CD14-positive monocyte (primary cell): ENCODE measurements at regions not wholly inside any gene's neighbourhood (a gene's known extent, or its start where the extent isn't known, plus 50 kb on each side); places are given as distances from the start of the nearest gene placed in this dataset.

Experiments used
- DNase-seq, 3 donors: peaks; one replicate each; pipeline ENCODE4 v3.0.0-alpha.2; 2011 to 2022
- H2AFZ ChIP-seq: 2 replicates; pipeline ENCODE4 v1.6.0; 2012; ENCODE audit warnings: mild to moderate bottlenecking, low read depth, low read length, inconsistent platforms; ENCODE audit not compliant: insufficient read depth, poor library complexity, severe bottlenecking
- H3K27ac ChIP-seq, 2 donors: 1 replicate in 1 of 2; 2 replicates in 1 of 2; pipeline ENCODE4 v1.5.1; 2012 to 2013; ENCODE audit warnings: low read length in 2 of 2, control low read depth in 1 of 2, inconsistent platforms in 1 of 2, low read depth in 1 of 2, mild to moderate bottlenecking in 1 of 2
- H3K27me3 ChIP-seq, 2 donors: one replicate each; pipeline versions ENCODE4 v1.6.0 to v1.6.1; 2011 to 2013; ENCODE audit warnings: low read length in 2 of 2; ENCODE audit not compliant: control insufficient read depth in 2 of 2, insufficient read depth in 2 of 2
- H3K36me3 ChIP-seq, 2 donors: replicated peaks in 1 of 2; 1 replicate in 1 of 2; 2 replicates in 1 of 2; pipeline versions ENCODE4 v1.5.1 to v1.6.1; 2012 to 2013; ENCODE audit warnings: low read length in 2 of 2, control low read depth in 1 of 2, inconsistent platforms in 1 of 2, mild to moderate bottlenecking in 1 of 2; ENCODE audit not compliant: insufficient read depth in 2 of 2, control insufficient read depth in 1 of 2
- H3K4me1 ChIP-seq, 2 donors: 1 replicate in 1 of 2; 2 replicates in 1 of 2; pipeline versions ENCODE4 v1.5.1 to v1.6.1; 2012 to 2013; ENCODE audit warnings: low read length in 2 of 2, control low read depth in 1 of 2, inconsistent platforms in 1 of 2, mild to moderate bottlenecking in 1 of 2, moderate library complexity in 1 of 2; ENCODE audit not compliant: insufficient read depth in 2 of 2, control insufficient read depth in 1 of 2
- H3K4me2 ChIP-seq: replicated peaks from 2 replicates; pipeline ENCODE3; 2012; ENCODE audit warnings: low read length, moderate library complexity, mild to moderate bottlenecking; ENCODE audit not compliant: poor library complexity, severe bottlenecking; ENCODE audit errors: extremely low read depth
- H3K4me3 ChIP-seq, 3 experiments: fragments of 200-600 bp in 1 of 3; sonication (generic) in 1 of 3; replicated peaks in 1 of 3; 1 replicate in 2 of 3; 2 replicates in 1 of 3; pipeline ENCODE4 v1.5.1; 2011 to 2013; ENCODE audit warnings: low read length in 3 of 3, mild to moderate bottlenecking in 3 of 3, control low read depth in 2 of 3, low read depth in 2 of 3, inconsistent platforms in 1 of 3, moderate library complexity in 1 of 3
- H3K79me2 ChIP-seq: 2 replicates; pipeline ENCODE4 v1.6.0; 2012; ENCODE audit warnings: mild to moderate bottlenecking, control low read depth, inconsistent platforms, low read length, moderate library complexity; ENCODE audit not compliant: insufficient read depth
- H3K9ac ChIP-seq: 2 replicates; pipeline ENCODE4 v1.6.0; 2017; ENCODE audit warnings: low read length, mild to moderate bottlenecking; ENCODE audit not compliant: insufficient read depth, poor library complexity, severe bottlenecking
- H3K9me3 ChIP-seq, 2 donors: replicated peaks in 1 of 2; 1 replicate in 1 of 2; 2 replicates in 1 of 2; pipeline versions ENCODE4 v1.5.1 to v1.6.1; 2012 to 2013; ENCODE audit warnings: low read length in 2 of 2, control low read depth in 1 of 2; ENCODE audit not compliant: control insufficient read depth in 1 of 2, insufficient read depth in 1 of 2
- H4K20me1 ChIP-seq: 2 replicates; pipeline ENCODE4 v1.6.0; 2012; ENCODE audit warnings: mild to moderate bottlenecking, low read length, control low read depth, moderate library complexity; ENCODE audit not compliant: insufficient read depth
- H3K27ac Mint-ChIP-seq, 7 donors: one replicate each; pipeline ENCODE4 v1.8.0; 2020; ENCODE audit warnings: mild to moderate bottlenecking in 7 of 7, mixed read lengths in 7 of 7, moderate library complexity in 6 of 7, inconsistent platforms in 2 of 7
- H3K27me3 Mint-ChIP-seq, 3 donors: one replicate each; pipeline ENCODE4 v1.8.0; 2021 to 2022; ENCODE audit warnings: low read depth in 3 of 3, mild to moderate bottlenecking in 3 of 3, mixed read lengths in 3 of 3, moderate library complexity in 3 of 3, inconsistent platforms in 1 of 3
- H3K36me3 Mint-ChIP-seq, 2 donors: one replicate each; pipeline ENCODE4 v1.8.0; 2020; ENCODE audit warnings: mixed read lengths in 2 of 2, inconsistent platforms in 1 of 2, mild to moderate bottlenecking in 1 of 2
- H3K4me1 Mint-ChIP-seq: one replicate; pipeline ENCODE4 v1.8.0; 2020; ENCODE audit warnings: mild to moderate bottlenecking, mixed read lengths
- H3K4me3 Mint-ChIP-seq, 2 donors: one replicate each; pipeline ENCODE4 v1.8.0; 2020; ENCODE audit warnings: mild to moderate bottlenecking in 2 of 2, mixed read lengths in 2 of 2, moderate library complexity in 1 of 2
- H3K9me3 Mint-ChIP-seq, 7 donors: one replicate each; pipeline ENCODE4 v1.8.0; 2020 to 2022; ENCODE audit warnings: mixed read lengths in 7 of 7, mild to moderate bottlenecking in 6 of 7, moderate library complexity in 6 of 7, inconsistent platforms in 2 of 7
- WGBS: methylation state at CpG from one replicate; pipeline ENCODE4 v1.1.5; 2013; ENCODE audit warnings: missing lambda C conversion rate; ENCODE audit not compliant: insufficient coverage; 5-methylcytosine and 5-hydroxymethylcytosine counted together
- intact Hi-C, 2 donors: fragments of 100-400 bp; cut with micrococcal nuclease; formaldehyde crosslinking; loops; one replicate each; pipeline versions ENCODE4 v1.15.0 to v1.15.1; 2023
- TF ChIP-seq, protein P1 (sequence below): fragments of 200-600 bp; IDR thresholded peaks from one replicate; pipeline ENCODE4 v1.8.0; 2022; ENCODE audit warnings: antibody characterized with exemption, mild to moderate bottlenecking

- peak overlapping the region; percentile 75 to 92 for H3K27ac ChIP-seq
- 74% methylated on average over 7 of the region's 12 CpGs for WGBS
Observed at GRCh38 chr22:46045459-46046298, 68.7 kb upstream of the WNT7B start.

DNA sequence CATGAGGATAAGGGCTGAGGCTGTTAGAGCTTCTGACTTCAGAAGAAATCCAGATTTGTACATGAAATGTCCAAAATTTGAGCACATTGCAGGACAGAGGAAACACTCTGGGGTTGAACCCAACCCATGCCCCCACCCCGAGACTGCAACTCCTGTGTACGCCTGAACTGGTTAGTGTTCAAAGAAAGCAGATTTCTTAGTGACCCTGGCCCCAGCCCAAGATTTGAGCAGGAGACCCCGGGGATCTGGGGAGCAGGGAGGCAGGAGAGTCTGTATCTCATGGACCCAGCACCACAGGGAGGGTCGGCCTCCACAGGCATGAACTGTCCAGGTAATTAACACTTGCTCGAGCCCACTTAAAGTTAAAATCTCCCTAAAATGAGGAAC, 69.3 kb upstream of the WNT7B start:
- Mint-ChIP-seq H3K4me1 (peaks cover 81% of the 10 kb centered on the region), H3K4me3 (peak overlapping the region; percentile 80 to 88), H3K36me3 (peaks cover 0 to 25% of the 10 kb centered on the region in 2 donors), H3K27ac (peak overlapping the region; percentile 88 to 95 (median 94)), H3K27me3 (peaks cover 0 to 2% (median 0%) of the 10 kb centered on the region in 3 donors), H3K9me3 (peaks cover 0 to 1% (median 0%) of the 10 kb centered on the region in 7 donors)
- H2AFZ ChIP-seq, result no peak overlapping the region
- intact Hi-C loops, result loop anchor here in 1 of 2 donors (10.0 kb wide), 1 partner anchor 881 kb away; the partner anchor contains the start of gene NUP50
- H3K9me3 ChIP-seq, result no peaks in the 10 kb centered on the region
- no peaks in the 10 kb centered on the region for H3K36me3 ChIP-seq
- H3K4me2 ChIP-seq, result peak overlapping the region; percentile 91
- H3K27me3 ChIP-seq, result no peaks in the 10 kb centered on the region
- peak overlapping the region; percentile 75 to 92 for H3K27ac ChIP-seq
- peaks cover 73% of the 10 kb centered on the region for H3K79me2 ChIP-seq
- WGBS, result 85% methylated on average over 4 of the region's 5 CpGs
- TF ChIP-seq, protein P1, sequence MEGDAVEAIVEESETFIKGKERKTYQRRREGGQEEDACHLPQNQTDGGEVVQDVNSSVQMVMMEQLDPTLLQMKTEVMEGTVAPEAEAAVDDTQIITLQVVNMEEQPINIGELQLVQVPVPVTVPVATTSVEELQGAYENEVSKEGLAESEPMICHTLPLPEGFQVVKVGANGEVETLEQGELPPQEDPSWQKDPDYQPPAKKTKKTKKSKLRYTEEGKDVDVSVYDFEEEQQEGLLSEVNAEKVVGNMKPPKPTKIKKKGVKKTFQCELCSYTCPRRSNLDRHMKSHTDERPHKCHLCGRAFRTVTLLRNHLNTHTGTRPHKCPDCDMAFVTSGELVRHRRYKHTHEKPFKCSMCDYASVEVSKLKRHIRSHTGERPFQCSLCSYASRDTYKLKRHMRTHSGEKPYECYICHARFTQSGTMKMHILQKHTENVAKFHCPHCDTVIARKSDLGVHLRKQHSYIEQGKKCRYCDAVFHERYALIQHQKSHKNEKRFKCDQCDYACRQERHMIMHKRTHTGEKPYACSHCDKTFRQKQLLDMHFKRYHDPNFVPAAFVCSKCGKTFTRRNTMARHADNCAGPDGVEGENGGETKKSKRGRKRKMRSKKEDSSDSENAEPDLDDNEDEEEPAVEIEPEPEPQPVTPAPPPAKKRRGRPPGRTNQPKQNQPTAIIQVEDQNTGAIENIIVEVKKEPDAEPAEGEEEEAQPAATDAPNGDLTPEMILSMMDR, result no peak
- peaks cover 81 to 84% of the 10 kb centered on the region in 2 donors for H3K4me1 ChIP-seq
- H3K4me3 ChIP-seq, result peak overlapping the region in 1 of 3 experiments; percentile 84
- no peaks in the 10 kb centered on the region for H4K20me1 ChIP-seq
- peak overlapping the region; percentile 77 for H3K9ac ChIP-seq
- no peak for DNase-seq

More at GRCh38 chr22:46045459-46046298, 68.7 kb upstream of the WNT7B start:
- H3K27me3 Mint-ChIP-seq, result peaks cover 0 to 2% (median 0%) of the 10 kb centered on the region in 3 donors
- no peaks in the 10 kb centered on the region for H3K36me3 ChIP-seq
- H3K4me3 Mint-ChIP-seq, result peak overlapping the region; percentile 80 to 88
- H3K27ac Mint-ChIP-seq, result peak overlapping the region; percentile 88 to 95 (median 94)
- H2AFZ ChIP-seq, result peak overlapping the region; percentile 89
- H3K27me3 ChIP-seq, result no peaks in the 10 kb centered on the region
- H3K79me2 ChIP-seq, result peaks cover 67% of the 10 kb centered on the region
- no peaks in the 10 kb centered on the region for H3K9me3 ChIP-seq
- intact Hi-C loops, result loop anchor here in 1 of 2 donors (10.0 kb wide), 1 partner anchor 881 kb away; the partner anchor contains the start of gene NUP50
- H4K20me1 ChIP-seq, result no peaks in the 10 kb centered on the region
- TF ChIP-seq, protein P1, result no peak
- peaks cover 75% of the 10 kb centered on the region for H3K4me1 Mint-ChIP-seq
- peaks cover 0 to 23% of the 10 kb centered on the region in 2 donors for H3K36me3 Mint-ChIP-seq
- peak overlapping the region; percentile 91 for H3K4me2 ChIP-seq
- H3K4me1 ChIP-seq, result peaks cover 75 to 78% of the 10 kb centered on the region in 2 donors
- DNase-seq, result no peak
- H3K9ac ChIP-seq, result peak overlapping the region; percentile 77
- peaks cover 0 to 1% (median 0%) of the 10 kb centered on the region in 7 donors for H3K9me3 Mint-ChIP-seq
- H3K4me3 ChIP-seq, result peak overlapping the region; percentile 44 to 84 (median 56)
